ENCODE measurements at regions not wholly inside any gene's neighbourhood (a gene's known extent, or its start where the extent isn't known, plus 50 kb on each side); places are given as distances from the start of the nearest gene placed in this dataset.

DNA sequence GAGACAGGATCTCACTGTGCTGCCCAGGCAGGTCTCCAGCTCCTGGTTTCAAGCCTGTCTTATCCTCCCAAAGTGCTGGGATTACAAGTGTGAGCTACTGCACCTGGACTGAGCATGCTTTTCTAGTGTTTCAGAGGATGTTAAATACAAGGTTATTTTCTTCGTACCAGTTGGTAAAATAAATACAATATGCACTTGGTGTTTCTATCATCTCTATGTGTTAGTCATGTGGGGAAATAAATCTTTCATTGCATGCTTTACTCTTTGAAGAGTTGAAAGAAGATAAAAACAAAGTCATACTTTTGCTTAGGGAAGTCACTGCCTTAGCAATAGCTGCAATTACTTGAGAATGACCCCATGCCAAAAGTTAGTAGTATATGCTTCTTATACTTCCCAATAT lies 162.3 kb downstream of the PCDH7 start:
- no peak for TF ChIP-seq EZH2 (IDR thresholded peaks at IDR 0.05; ENCODE audit: low read length, missing control alignments)
- TF ChIP-seq, protein P1, sequence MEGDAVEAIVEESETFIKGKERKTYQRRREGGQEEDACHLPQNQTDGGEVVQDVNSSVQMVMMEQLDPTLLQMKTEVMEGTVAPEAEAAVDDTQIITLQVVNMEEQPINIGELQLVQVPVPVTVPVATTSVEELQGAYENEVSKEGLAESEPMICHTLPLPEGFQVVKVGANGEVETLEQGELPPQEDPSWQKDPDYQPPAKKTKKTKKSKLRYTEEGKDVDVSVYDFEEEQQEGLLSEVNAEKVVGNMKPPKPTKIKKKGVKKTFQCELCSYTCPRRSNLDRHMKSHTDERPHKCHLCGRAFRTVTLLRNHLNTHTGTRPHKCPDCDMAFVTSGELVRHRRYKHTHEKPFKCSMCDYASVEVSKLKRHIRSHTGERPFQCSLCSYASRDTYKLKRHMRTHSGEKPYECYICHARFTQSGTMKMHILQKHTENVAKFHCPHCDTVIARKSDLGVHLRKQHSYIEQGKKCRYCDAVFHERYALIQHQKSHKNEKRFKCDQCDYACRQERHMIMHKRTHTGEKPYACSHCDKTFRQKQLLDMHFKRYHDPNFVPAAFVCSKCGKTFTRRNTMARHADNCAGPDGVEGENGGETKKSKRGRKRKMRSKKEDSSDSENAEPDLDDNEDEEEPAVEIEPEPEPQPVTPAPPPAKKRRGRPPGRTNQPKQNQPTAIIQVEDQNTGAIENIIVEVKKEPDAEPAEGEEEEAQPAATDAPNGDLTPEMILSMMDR (conservative IDR thresholded peaks at IDR 0.05 in 1 of 2, IDR thresholded peaks at IDR 0.05 in 1 of 2; ENCODE audit: low read depth in 1 of 2, low read length in 2 of 2): no peak

Data from fibroblast of lung (primary cell).